Central memory CD8-positive, alpha-beta T cell (primary cell): ENCODE measurements at regions not wholly inside any gene's neighbourhood (a gene's known extent, or its start where the extent isn't known, plus 50 kb on each side); places are given as distances from the start of the nearest gene placed in this dataset.

ENCODE experiments used
- ATAC-seq: fragments of 150-1000 bp; cut with Tn5 transposase; replicated peaks from 2 replicates; pipeline ENCODE4 v1.10.0; 2022; ENCODE audit warnings: mild to moderate bottlenecking, moderate FRiP score, moderate number of reproducible peaks; ENCODE audit not compliant: poor library complexity, severe bottlenecking; ENCODE audit errors: extremely low read depth
- DNase-seq, 2 donors: peaks; one replicate each; pipeline ENCODE4 v3.0.0; 2021; ENCODE audit warnings: low spot score in 2 of 2
- H3K27ac Mint-ChIP-seq: one replicate; pipeline ENCODE4 v1.8.0; 2022; ENCODE audit warnings: low read depth, mild to moderate bottlenecking, moderate library complexity, mixed read lengths
- H3K27me3 Mint-ChIP-seq: one replicate; pipeline ENCODE4 v1.8.0; 2022; ENCODE audit warnings: mixed read lengths
- H3K36me3 Mint-ChIP-seq: one replicate; pipeline ENCODE4 v1.8.0; 2022; ENCODE audit warnings: mild to moderate bottlenecking, moderate library complexity, mixed read lengths; ENCODE audit not compliant: insufficient read depth
- H3K4me1 Mint-ChIP-seq: one replicate; pipeline ENCODE4 v1.8.0; 2022; ENCODE audit warnings: mixed read lengths
- H3K4me3 Mint-ChIP-seq: one replicate; pipeline ENCODE4 v1.8.0; 2022; ENCODE audit warnings: mild to moderate bottlenecking, moderate library complexity, mixed read lengths
- H3K9me3 Mint-ChIP-seq: one replicate; pipeline ENCODE4 v1.8.0; 2022; ENCODE audit warnings: mixed read lengths

DNA sequence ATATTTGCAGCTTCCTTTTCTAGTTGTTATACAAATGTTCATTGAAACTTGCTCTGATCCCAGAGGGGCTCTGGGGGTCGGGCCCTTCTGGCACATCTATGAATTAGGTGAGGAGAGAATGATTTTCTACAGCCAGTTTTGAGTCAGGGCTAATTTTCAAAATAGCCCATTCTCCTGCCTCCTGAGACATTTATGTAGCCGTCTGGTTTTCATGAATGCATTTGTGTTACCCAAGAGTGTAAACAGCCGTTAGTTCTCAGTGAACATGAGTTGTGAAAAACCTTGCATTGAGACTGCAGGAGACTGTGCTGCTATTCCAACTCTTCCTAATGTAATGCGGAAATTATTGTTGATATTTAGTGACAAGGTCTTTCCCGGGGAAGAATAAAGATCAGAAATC is 122.5 kb downstream of the ICOS start:
- Mint-ChIP-seq H3K9me3 (no peaks in the 10 kb centered on the region), H3K36me3 (no peaks in the 10 kb centered on the region), H3K4me3 (no peak overlapping the region), H3K27ac (no peak overlapping the region), H3K27me3 (peaks cover 9% of the 10 kb centered on the region), H3K4me1 (no peaks in the 10 kb centered on the region)
- ATAC-seq: no peak
- DNase-seq: no peak

DNA sequence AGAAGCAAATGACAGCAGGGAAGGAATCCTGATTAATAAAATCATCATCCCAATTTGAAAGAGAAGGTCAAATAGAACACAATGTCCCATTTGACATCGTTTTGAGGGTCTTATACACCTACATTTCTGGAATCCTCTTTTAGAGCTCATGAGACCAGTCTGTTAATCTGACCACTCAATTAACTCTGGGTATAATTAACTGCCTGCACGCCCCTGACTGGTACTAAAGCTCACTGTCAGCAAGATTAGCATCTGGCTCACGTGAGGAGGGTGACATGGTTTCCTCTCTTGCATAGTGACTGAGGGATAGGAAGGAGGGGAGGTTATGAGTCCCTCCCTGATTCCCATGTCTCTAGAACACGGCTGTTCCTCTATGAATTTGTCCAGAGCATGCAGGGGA is 124.3 kb downstream of the ICOS start:
- Mint-ChIP-seq H3K27ac (no peak overlapping the region), H3K4me3 (no peak overlapping the region), H3K4me1 (no peaks in the 10 kb centered on the region), H3K36me3 (no peaks in the 10 kb centered on the region), H3K27me3 (peaks cover 9% of the 10 kb centered on the region), H3K9me3 (no peaks in the 10 kb centered on the region)
- DNase-seq: no peak
- no peak for ATAC-seq

DNA sequence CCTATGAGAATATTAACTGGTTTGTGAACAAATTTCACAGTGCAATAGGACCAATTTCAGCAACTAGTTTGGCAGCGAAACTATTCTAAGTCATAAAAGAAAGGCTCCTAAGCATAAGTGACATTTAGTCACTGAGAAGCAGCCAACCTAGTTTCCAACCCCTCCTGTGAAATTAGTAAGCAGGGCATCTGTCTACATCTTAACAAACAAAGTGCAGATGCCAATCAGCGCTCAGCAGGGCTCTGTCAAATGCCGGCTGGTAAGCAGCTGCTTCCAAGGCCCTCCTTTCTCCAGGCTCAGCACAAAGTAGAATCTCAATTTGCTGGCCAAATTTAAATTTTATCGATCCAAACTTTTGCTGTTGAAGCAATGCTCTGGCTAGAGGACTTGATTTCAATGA is 124.7 kb downstream of the ICOS start:
- Mint-ChIP-seq H3K27me3 (peaks cover 9% of the 10 kb centered on the region), H3K27ac (no peak overlapping the region), H3K4me1 (no peaks in the 10 kb centered on the region), H3K4me3 (no peak overlapping the region), H3K36me3 (no peaks in the 10 kb centered on the region), H3K9me3 (no peaks in the 10 kb centered on the region)
- DNase-seq (no peak), ATAC-seq (no peak)

DNA sequence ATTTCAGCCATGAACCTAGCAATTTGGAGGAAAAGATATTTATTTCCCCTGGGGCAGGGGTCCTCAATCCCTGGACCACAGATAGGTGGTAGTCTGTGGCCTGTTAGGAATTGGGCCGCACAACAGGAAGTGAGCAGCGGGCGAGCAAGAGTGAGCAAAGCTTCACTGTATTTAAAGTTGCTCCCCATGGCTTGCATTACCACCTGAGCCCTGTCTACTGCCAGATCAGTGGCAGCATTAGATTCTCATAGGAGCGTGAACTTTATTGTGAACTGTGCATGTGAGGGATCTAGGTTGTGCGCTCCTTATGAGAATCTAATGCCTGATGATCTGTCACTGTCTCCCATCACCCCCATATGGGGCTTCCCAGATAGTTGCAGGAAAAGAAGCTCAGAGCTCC is 127.6 kb downstream of the ICOS start:
- Mint-ChIP-seq H3K27ac (no peak overlapping the region), H3K4me1 (no peaks in the 10 kb centered on the region), H3K27me3 (peaks cover 10% of the 10 kb centered on the region), H3K9me3 (no peaks in the 10 kb centered on the region), H3K4me3 (no peak overlapping the region), H3K36me3 (no peaks in the 10 kb centered on the region)
- ATAC-seq: no peak
- no peak for DNase-seq

DNA sequence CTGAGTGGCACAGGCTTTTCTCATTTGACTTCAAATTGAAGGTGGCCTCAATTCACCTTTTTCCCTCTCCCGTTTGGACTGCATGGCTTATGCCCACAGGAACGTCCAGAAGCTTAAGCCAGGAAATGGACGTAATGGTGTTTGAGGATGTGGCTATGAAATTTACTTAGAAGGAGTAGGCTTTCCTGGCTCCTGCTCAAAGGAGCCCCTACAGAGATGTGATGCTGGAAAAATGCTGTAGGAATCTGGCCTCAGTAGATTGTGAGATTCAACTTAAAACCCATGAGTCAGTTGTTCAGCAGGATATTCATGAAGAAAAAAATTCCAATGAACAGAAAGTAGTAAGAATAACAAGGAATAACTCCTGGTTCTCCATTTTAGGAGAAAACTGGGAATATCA is 129.0 kb downstream of the ICOS start:
- Mint-ChIP-seq H3K4me3 (no peak overlapping the region), H3K9me3 (no peaks in the 10 kb centered on the region), H3K4me1 (no peaks in the 10 kb centered on the region), H3K27me3 (peaks cover 24% of the 10 kb centered on the region), H3K27ac (no peak overlapping the region), H3K36me3 (no peaks in the 10 kb centered on the region)
- ATAC-seq (no peak), DNase-seq (no peak)

DNA sequence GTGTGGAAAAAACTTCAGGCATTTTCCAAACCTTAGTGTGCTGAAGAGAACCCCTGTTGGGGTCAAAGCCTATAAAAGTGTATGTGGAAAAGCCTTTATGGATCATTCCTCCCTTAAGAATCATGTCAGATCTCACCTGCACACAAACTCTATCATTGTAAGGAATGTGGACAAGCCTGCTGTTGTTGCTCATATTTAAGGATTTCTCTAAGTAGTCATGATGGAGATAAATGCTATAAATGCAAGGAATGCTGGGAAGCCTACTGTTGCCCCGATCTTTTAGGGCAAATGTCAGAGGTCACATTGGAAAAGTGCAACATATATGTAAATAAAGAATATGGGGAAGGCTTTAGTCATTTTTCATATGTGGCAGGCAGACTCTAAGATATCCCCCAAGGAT is 129.5 kb downstream of the ICOS start:
- Mint-ChIP-seq H3K36me3 (no peaks in the 10 kb centered on the region), H3K4me1 (no peaks in the 10 kb centered on the region), H3K4me3 (no peak overlapping the region), H3K9me3 (no peaks in the 10 kb centered on the region), H3K27ac (no peak overlapping the region), H3K27me3 (peaks cover 25% of the 10 kb centered on the region)
- DNase-seq (no peak), ATAC-seq (no peak)

DNA sequence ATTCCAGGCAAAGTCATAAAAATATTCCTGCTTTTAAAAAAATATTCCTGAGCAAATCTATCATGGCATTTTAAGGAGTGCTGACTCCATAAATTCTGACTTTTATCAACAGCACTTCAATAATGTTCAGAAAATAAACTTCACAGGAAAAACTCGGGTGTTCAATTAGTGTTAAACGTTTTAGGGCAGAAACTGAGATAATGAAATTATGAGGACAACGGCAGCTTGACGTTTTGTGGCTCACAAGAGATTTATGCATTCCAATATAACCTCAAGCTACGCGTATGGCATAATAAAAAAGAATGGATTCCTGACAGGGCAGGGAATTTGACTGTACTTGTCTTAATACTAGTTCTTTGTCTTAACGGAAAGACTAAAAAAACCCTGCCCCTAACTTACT is 133.2 kb downstream of the ICOS start:
- Mint-ChIP-seq H3K27me3 (peaks cover 16% of the 10 kb centered on the region), H3K36me3 (no peaks in the 10 kb centered on the region), H3K4me3 (no peak overlapping the region), H3K9me3 (no peaks in the 10 kb centered on the region), H3K4me1 (no peaks in the 10 kb centered on the region), H3K27ac (no peak overlapping the region)
- DNase-seq (no peak), ATAC-seq (no peak)

DNA sequence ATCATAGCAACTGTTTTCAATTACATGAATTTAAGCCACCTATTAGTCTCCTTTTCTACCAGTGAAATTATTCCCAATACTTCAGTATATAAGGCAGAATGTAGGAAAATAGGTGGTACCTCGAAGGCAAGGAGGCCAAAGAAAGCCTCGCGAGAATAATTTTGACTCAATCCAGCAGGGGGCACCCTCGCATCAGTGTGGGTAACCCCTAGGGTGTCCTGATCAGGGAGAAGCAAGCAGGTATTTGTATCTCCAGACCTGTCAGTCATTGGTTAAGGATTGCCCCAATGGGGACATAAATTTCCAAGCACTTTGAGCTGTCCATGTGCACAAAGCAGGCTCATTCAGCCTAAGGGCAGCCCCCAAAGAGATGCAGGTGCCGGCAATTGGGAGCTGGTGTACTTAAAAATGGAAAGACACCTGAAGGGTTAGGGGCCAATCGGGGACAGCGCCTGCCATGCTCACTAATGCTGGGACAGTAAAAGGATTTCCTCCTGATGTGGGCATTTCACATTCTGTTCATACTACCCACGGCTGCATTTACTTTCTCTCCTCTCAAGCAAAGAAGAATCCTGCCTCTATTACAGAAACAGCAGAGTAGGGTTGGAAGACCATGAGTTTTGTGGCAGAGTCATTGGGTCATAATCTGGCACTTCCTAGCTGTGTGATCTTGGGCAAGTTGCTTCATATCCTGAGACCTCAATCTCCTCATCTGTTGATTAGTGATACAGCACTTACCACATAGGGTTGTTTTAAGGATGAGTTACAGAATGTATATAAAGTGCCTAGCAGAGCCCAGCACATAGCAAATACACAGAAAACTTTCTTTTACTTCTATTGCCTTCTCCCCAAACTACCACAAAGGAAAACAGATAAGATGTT is 136.1 kb downstream of the ICOS start:
- ATAC-seq (peak; percentile 40), DNase-seq (peak; percentile 17 to 19)
- H3K27me3 Mint-ChIP-seq: peaks cover 16% of the 10 kb centered on the region
- no peaks in the 10 kb centered on the region for H3K36me3 Mint-ChIP-seq
- H3K27ac Mint-ChIP-seq: no peak overlapping the region
- no peaks in the 10 kb centered on the region for H3K9me3 Mint-ChIP-seq
- no peak overlapping the region for H3K4me3 Mint-ChIP-seq
- no peaks in the 10 kb centered on the region for H3K4me1 Mint-ChIP-seq

DNA sequence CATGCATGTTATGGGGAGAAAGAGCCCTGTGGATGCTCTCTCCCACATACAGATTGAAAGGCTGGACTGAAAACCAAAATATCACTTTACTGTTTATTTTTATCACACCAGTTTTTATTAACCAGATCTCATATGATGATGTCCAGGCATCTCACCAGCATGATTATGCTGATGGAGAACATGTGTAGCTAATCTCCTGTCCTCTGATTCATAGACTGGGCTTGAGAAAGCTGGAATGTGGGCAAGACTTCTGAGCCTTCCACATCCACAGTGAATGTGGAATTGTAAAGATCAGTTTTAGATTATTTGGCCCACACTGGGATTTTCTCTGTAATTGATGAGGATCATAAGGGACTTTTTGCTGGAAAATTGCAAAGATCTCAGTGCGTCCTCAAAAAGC is 137.9 kb downstream of the ICOS start:
- Mint-ChIP-seq H3K4me1 (no peaks in the 10 kb centered on the region), H3K4me3 (no peak overlapping the region), H3K27ac (no peak overlapping the region), H3K36me3 (no peaks in the 10 kb centered on the region), H3K9me3 (no peaks in the 10 kb centered on the region), H3K27me3 (peaks cover 12% of the 10 kb centered on the region)
- DNase-seq (no peak), ATAC-seq (no peak)

DNA sequence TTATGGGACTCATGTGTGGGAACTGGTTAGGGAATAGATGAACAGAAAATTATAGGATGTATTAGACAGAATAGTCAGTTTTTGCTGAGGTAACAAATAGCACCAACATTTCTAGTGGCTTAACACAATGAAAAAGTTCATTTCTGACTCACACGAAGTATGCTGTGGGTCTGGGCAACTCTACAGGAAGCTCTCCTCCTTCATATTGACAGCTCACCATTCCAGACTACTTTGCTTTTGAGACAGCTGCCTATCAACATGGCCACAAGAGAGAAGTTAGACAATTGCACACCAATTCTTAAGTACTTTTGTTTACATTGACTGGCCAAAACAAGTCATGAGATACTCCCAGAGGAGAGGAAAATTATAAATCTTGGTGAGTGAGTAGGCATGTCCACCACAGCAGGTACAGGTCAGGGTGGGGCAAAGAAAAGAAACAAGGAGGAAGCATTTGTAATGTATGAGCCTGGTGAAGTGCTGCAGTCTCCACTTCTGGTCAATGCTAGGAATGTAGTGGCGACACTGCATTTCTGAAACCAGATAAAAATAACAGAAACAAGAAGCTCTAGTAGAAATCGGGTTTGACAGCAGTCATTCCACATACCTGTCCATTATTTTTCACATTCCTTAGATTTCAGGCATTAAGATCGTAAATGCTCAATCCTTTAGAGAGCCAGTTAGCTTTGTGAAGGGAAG is 141.6 kb downstream of the ICOS start:
- Mint-ChIP-seq H3K36me3 (no peaks in the 10 kb centered on the region), H3K27me3 (peaks cover 9% of the 10 kb centered on the region), H3K4me1 (no peaks in the 10 kb centered on the region), H3K4me3 (no peak overlapping the region), H3K9me3 (no peaks in the 10 kb centered on the region), H3K27ac (no peak overlapping the region)
- no peak for ATAC-seq
- no peak for DNase-seq

DNA sequence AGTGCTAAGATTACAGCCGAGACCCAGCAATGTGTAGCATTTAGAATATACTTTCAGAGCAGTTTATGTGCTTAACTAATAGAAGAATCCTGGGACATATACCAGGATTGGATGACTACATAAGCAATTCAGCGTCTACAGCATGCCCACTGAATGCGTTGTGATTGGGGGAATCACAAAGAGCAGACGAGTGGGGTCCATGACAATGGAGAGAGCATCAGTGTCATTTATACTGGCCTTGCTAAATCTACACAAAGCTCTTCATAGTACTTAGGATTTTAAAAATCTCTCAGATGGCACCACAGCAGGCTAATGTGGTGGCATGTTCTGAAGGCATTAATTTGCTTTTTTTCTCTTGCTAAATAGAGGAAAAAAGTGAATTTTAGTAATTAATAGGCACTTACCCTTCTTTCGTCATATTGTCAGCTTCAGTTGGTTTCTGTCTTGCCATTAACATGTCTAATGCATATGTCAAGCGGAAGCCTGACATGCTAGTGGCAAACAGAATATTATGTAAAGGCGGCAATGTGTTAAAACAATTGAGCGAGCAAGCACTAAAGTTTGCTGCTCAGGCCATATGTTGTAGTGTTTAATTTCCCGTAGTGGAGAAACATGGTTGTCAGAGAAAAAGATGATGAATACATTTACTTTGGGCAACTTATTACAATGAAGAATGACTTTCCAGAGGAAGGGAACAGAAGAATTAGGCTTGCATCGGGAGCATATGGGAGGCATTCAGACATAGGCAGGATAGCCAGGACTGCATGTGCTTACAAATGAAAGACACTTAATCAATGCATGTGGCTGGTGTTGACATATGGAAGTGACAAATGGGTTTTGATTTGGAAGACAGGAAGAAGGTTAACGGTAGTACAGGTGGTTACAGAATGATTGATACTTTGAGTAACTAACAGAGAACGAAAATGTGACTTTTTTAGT is 145.2 kb downstream of the ICOS start:
- Mint-ChIP-seq H3K9me3 (no peaks in the 10 kb centered on the region), H3K4me1 (no peaks in the 10 kb centered on the region), H3K36me3 (no peaks in the 10 kb centered on the region), H3K27me3 (peaks cover 19% of the 10 kb centered on the region), H3K4me3 (no peak overlapping the region), H3K27ac (no peak overlapping the region)
- no peak for DNase-seq
- no peak for ATAC-seq

DNA sequence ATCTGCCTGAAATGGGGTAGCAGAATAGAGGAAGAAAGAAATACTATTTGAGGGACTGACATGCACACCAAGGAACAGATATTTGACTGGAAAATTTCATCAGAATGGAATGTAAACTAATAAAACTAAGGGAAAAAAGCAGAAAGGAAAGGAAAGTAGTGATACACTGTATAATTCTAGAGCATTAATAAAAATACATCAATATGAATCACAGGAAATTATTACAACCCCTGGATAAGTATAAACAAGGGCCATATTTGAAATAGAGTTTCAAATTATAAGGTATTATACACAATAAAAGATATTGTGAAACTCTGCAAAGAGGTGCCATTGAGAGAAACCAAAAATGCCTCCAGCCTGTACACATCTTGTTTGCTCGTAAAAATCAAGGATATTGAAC is 149.6 kb downstream of the ICOS start:
- no peaks in the 10 kb centered on the region for H3K36me3 Mint-ChIP-seq
- no peaks in the 10 kb centered on the region for H3K9me3 Mint-ChIP-seq
- H3K27me3 Mint-ChIP-seq: peaks cover 31% of the 10 kb centered on the region
- DNase-seq (no peak), ATAC-seq (no peak)
- no peaks in the 10 kb centered on the region for H3K4me1 Mint-ChIP-seq
- no peak overlapping the region for H3K27ac Mint-ChIP-seq
- no peak overlapping the region for H3K4me3 Mint-ChIP-seq
